ELR (cell line): ENCODE measurements at regions not wholly inside any gene's neighbourhood (a gene's known extent, or its start where the extent isn't known, plus 50 kb on each side); places are given as distances from the start of the nearest gene placed in this dataset.

Experiments used
- DNase-seq: peaks from one replicate; pipeline ENCODE4 v3.0.0-alpha.2; 2015; ENCODE audit warnings: low read depth

- DNase-seq = no peak
Measured at GRCh38 chr6:152905551-152906299, 77.1 kb downstream of the FBXO5 start.

- DNase-seq = no peak
Measured at GRCh38 chr6:152909241-152909640, 73.6 kb downstream of the FBXO5 start.

- DNase-seq = no peak
Measured at GRCh38 chr6:152916035-152916434, 66.8 kb downstream of the FBXO5 start.

- no peak for DNase-seq
Measured at GRCh38 chr6:152918991-152919390, 63.9 kb downstream of the FBXO5 start.

- DNase-seq = no peak
Measured at GRCh38 chr6:152920016-152920415, 62.8 kb downstream of the FBXO5 start.
